ENCODE measurements at regions not wholly inside any gene's neighbourhood (a gene's known extent, or its start where the extent isn't known, plus 50 kb on each side); places are given as distances from the start of the nearest gene placed in this dataset.
"Not testable (repeated sequence)": the region's sequence is repeated elsewhere in the genome, so short reads cannot be mapped to it uniquely, and the experiment has no call there.

- intact Hi-C loops (cut with micrococcal nuclease) = no loop called here
- peak; percentile 20 for DNase-seq
- H3K27ac Mint-ChIP-seq = no peak overlapping the region
- no peak overlapping the region for H3K4me3 Mint-ChIP-seq
- no peaks in the 10 kb centered on the region for H3K9me3 Mint-ChIP-seq
- H3K4me1 Mint-ChIP-seq (ENCODE audit: low read depth) = no peaks in the 10 kb centered on the region
- no peaks in the 10 kb centered on the region for H3K27me3 Mint-ChIP-seq (ENCODE audit: low read depth)
- CTCF ChIA-PET = interaction anchor here (0.5 to 1.5 kb wide), 5 partner anchors 33 to 473 kb away, joined by 3 to 12 read pairs (median 3); no protein-coding TSS in a partner anchor
- H3K36me3 Mint-ChIP-seq (ENCODE audit: low read depth) = no peaks in the 10 kb centered on the region
Observed at GRCh38 chr1:157363660-157364140, 188.6 kb downstream of the FCRL5 start.

- Mint-ChIP-seq H3K4me1 (ENCODE audit: low read depth) (no peaks in the 10 kb centered on the region), H3K36me3 (ENCODE audit: low read depth) (no peaks in the 10 kb centered on the region), H3K4me3 (no peak overlapping the region), H3K27me3 (ENCODE audit: low read depth) (no peaks in the 10 kb centered on the region), H3K9me3 (no peaks in the 10 kb centered on the region), H3K27ac (no peak overlapping the region)
- DNase-seq = no peak
- intact Hi-C loops (cut with micrococcal nuclease) = no loop called here
- CTCF ChIA-PET = interaction anchor here (1.3 kb wide), 1 partner anchor 9 kb away, joined by 3 read pairs; no protein-coding TSS in a partner anchor
Observed at GRCh38 chr1:157360023-157360390, 192.3 kb downstream of the FCRL5 start.

- CTCF ChIA-PET = interaction anchor here (1.3 kb wide), 1 partner anchor 10 kb away, joined by 3 read pairs; no protein-coding TSS in a partner anchor
- H3K36me3 Mint-ChIP-seq (ENCODE audit: low read depth) = no peaks in the 10 kb centered on the region
Observed at GRCh38 chr1:157359314-157360022, 192.8 kb downstream of the FCRL5 start.

GRCh38 chr1:157357111-157357510 lies 195.2 kb downstream of the FCRL5 start:
- CTCF ChIA-PET = no interaction called here
- intact Hi-C loops (cut with micrococcal nuclease) = no loop called here
- no peaks in the 10 kb centered on the region for H3K36me3 Mint-ChIP-seq (ENCODE audit: low read depth)
- no peak for DNase-seq
- H3K27me3 Mint-ChIP-seq (ENCODE audit: low read depth) = peaks cover 3% of the 10 kb centered on the region
- H3K4me3 Mint-ChIP-seq = no peak overlapping the region
- no peak overlapping the region for H3K27ac Mint-ChIP-seq
- H3K9me3 Mint-ChIP-seq = no peaks in the 10 kb centered on the region
- no peaks in the 10 kb centered on the region for H3K4me1 Mint-ChIP-seq (ENCODE audit: low read depth)

More at GRCh38 chr1:157359314-157360022, 192.8 kb downstream of the FCRL5 start:
- Mint-ChIP-seq H3K27ac (no peak overlapping the region), H3K9me3 (no peaks in the 10 kb centered on the region), H3K27me3 (ENCODE audit: low read depth) (no peaks in the 10 kb centered on the region), H3K4me3 (no peak overlapping the region), H3K4me1 (ENCODE audit: low read depth) (no peaks in the 10 kb centered on the region)
- intact Hi-C loops (cut with micrococcal nuclease) = no loop called here
- DNase-seq = no peak

- Mint-ChIP-seq H3K4me1 (ENCODE audit: low read depth) (no peaks in the 10 kb centered on the region), H3K27ac (no peak overlapping the region), H3K27me3 (ENCODE audit: low read depth) (peaks cover 3% of the 10 kb centered on the region), H3K4me3 (no peak overlapping the region), H3K36me3 (ENCODE audit: low read depth) (no peaks in the 10 kb centered on the region), H3K9me3 (no peaks in the 10 kb centered on the region)
- intact Hi-C loops (cut with micrococcal nuclease) = no loop called here
- DNase-seq = no peak
- CTCF ChIA-PET = no interaction called here
Observed at GRCh38 chr1:157356601-157357000, 195.7 kb downstream of the FCRL5 start.

- Mint-ChIP-seq H3K4me3 (no peak overlapping the region), H3K9me3 (no peaks in the 10 kb centered on the region), H3K27me3 (ENCODE audit: low read depth) (peaks cover 17% of the 10 kb centered on the region), H3K4me1 (ENCODE audit: low read depth) (no peaks in the 10 kb centered on the region), H3K27ac (no peak overlapping the region), H3K36me3 (ENCODE audit: low read depth) (no peaks in the 10 kb centered on the region)
- CTCF ChIA-PET = interaction anchor here (1.2 kb wide), 1 partner anchor 17 kb away, joined by 7 read pairs; no protein-coding TSS in a partner anchor
- no peak for DNase-seq
- intact Hi-C loops (cut with micrococcal nuclease) = no loop called here
Observed at GRCh38 chr1:157353546-157353945, 198.8 kb downstream of the FCRL5 start.

- Mint-ChIP-seq H3K4me3 (no peak overlapping the region), H3K27ac (no peak overlapping the region), H3K4me1 (ENCODE audit: low read depth) (no peaks in the 10 kb centered on the region), H3K36me3 (ENCODE audit: low read depth) (no peaks in the 10 kb centered on the region), H3K27me3 (ENCODE audit: low read depth) (peaks cover 20% of the 10 kb centered on the region), H3K9me3 (no peaks in the 10 kb centered on the region)
- CTCF ChIA-PET = interaction anchor here (1.0 to 1.2 kb wide), 2 partner anchors 18 to 157 kb away, joined by 3 to 7 read pairs; no protein-coding TSS in a partner anchor
- no peak for DNase-seq
- intact Hi-C loops (cut with micrococcal nuclease) = no loop called here
Observed at GRCh38 chr1:157352817-157353408, 199.4 kb downstream of the FCRL5 start.

- intact Hi-C loops (cut with micrococcal nuclease) = no loop called here
- H3K4me3 Mint-ChIP-seq = no peak overlapping the region
- no peak overlapping the region for H3K27ac Mint-ChIP-seq
- H3K27me3 Mint-ChIP-seq (ENCODE audit: low read depth) = peaks cover 21% of the 10 kb centered on the region
- DNase-seq = no peak
- no peaks in the 10 kb centered on the region for H3K4me1 Mint-ChIP-seq (ENCODE audit: low read depth)
- CTCF ChIA-PET = interaction anchor here (1.0 kb wide), 1 partner anchor 156 kb away, joined by 3 read pairs; no protein-coding TSS in a partner anchor
- no peaks in the 10 kb centered on the region for H3K9me3 Mint-ChIP-seq
- H3K36me3 Mint-ChIP-seq (ENCODE audit: low read depth) = no peaks in the 10 kb centered on the region
Observed at GRCh38 chr1:157352216-157352615, 200.1 kb downstream of the FCRL5 start.

- H3K27me3 Mint-ChIP-seq (ENCODE audit: low read depth) = peaks cover 23% of the 10 kb centered on the region
- H3K4me1 Mint-ChIP-seq (ENCODE audit: low read depth); H3K4me3 Mint-ChIP-seq; CTCF ChIA-PET; intact Hi-C loops (cut with micrococcal nuclease); H3K36me3 Mint-ChIP-seq (ENCODE audit: low read depth); H3K9me3 Mint-ChIP-seq; H3K27ac Mint-ChIP-seq; DNase-seq: not testable (repeated sequence)
Observed at GRCh38 chr1:157351800-157352199, 200.5 kb downstream of the FCRL5 start.

GRCh38 chr1:157348538-157349480 lies 203.5 kb downstream of the FCRL5 start:
- Mint-ChIP-seq H3K27me3 (ENCODE audit: low read depth) (peaks cover 39% of the 10 kb centered on the region), H3K9me3 (no peaks in the 10 kb centered on the region), H3K27ac (no peak overlapping the region), H3K4me3 (no peak overlapping the region), H3K4me1 (ENCODE audit: low read depth) (no peaks in the 10 kb centered on the region), H3K36me3 (ENCODE audit: low read depth) (no peaks in the 10 kb centered on the region)
- CTCF ChIA-PET = no interaction called here
- intact Hi-C loops (cut with micrococcal nuclease) = no loop called here
- no peak for DNase-seq

GRCh38 chr1:157347506-157347905 lies 204.8 kb downstream of the FCRL5 start:
- Mint-ChIP-seq H3K36me3 (ENCODE audit: low read depth) (no peaks in the 10 kb centered on the region), H3K4me3 (no peak overlapping the region), H3K27me3 (ENCODE audit: low read depth) (peaks cover 36% of the 10 kb centered on the region), H3K4me1 (ENCODE audit: low read depth) (no peaks in the 10 kb centered on the region), H3K27ac (no peak overlapping the region), H3K9me3 (no peaks in the 10 kb centered on the region)
- no peak for DNase-seq
- intact Hi-C loops (cut with micrococcal nuclease) = no loop called here
- CTCF ChIA-PET = no interaction called here

GRCh38 chr1:157337785-157338184 lies 199.6 kb upstream of the ETV3 start:
- not testable (repeated sequence) for H3K4me1 Mint-ChIP-seq (ENCODE audit: low read depth); H3K9me3 Mint-ChIP-seq; H3K36me3 Mint-ChIP-seq (ENCODE audit: low read depth)

More at GRCh38 chr1:157337785-157338184, 199.6 kb upstream of the ETV3 start:
- CTCF ChIA-PET; H3K27ac Mint-ChIP-seq; intact Hi-C loops (cut with micrococcal nuclease); DNase-seq; H3K4me3 Mint-ChIP-seq: not testable (repeated sequence)
- peaks cover 15% of the 10 kb centered on the region for H3K27me3 Mint-ChIP-seq (ENCODE audit: low read depth)
